NCI-H226 (cell line): ENCODE measurements at regions not wholly inside any gene's neighbourhood (a gene's known extent, or its start where the extent isn't known, plus 50 kb on each side); places are given as distances from the start of the nearest gene placed in this dataset.
"Not testable (repeated sequence)": the region's sequence is repeated elsewhere in the genome, so short reads cannot be mapped to it uniquely, and the experiment has no call there.

Source experiments
- DNase-seq: peaks from one replicate; pipeline ENCODE4 v3.0.0-alpha.2; 2015

DNA sequence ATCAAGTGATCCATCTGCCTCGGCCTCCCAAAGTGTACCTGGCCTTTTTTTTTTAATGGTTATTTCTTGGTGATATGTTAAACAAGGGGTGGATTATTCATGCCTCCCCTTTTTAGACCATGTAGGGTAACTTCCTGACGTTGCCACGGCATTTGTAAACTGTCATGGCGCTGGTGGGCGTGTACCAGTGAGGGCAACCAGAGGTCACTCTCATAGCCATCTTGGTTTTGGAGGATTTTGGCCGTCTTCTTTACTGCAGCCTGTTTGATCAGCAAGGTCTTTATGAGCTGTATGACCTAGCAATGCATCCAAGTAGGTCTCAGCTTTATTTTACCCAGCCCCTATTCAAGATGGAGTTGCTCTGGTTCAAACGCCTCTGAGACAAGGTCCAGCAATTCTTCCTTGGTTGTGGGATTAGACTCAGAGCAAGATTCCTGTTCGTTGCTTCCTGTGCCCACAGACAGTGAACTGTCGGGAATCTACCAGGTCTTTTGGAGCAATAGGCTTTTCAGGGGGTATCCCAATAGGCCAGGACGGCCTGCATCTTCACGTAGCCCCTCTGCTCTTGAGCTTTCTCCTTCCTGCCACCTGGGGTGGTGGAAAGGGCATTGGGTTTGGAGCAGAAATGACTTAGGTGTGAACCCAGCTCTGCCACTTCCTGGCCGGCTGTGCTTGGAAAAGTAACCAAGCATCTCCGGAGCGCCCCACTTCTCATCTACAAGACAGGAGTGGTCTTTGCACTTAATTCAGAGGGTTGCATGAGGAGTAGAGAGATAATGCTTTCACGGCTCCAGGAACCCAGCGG, 52.9 kb upstream of the SEC14L1 start:
- no peak for DNase-seq

DNA sequence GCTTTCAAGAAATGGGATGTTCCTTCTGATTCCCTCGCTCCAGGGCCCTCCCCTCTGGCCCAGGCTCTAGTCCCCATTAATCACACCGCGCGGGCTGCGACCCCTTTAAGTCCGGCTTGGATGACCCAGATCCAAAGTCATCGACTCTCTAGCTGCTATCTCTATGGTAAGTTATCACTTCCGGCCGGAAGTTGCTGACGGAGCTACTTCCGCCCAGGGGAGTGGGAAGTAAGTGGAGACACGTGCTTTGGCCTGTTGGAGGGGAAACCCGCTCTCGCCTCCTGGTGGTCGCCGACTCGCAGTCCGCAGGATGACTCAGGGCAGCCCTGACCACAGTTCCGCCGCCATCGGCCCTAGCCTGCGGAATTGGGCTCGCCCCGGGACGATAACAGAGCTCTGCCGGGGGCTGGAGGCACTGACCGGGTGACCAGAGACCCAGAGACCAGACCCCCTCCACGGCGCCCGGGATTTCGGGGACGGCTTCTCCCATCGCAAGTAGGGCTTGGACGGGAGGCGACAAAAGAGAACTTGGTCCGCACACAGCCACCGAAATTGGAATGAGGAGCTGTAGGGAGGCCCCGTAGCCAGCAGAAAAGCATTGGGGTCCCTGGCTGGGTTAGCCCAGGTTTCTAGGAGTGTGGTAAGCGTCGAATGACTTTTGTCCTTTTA, 52.2 kb upstream of the SEC14L1 start:
- peak; percentile 97 for DNase-seq

DNA sequence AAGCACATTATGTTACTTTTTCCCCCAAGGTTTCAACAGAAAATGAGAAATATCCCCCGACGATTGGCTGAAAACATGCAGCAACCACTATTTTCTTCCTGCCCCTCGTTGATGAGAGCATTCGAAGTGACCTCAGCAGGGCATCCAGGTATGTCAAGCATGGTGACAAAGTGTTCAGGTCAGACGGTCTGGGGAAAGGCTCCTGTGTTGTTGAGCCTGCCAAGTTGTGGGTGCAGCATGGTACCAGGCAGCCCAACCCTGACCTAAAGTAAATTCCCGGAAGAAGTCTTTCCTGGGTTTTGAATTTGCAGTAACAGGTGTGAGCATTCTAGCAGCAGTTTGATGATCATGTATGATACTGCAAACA, 51.7 kb upstream of the SEC14L1 start:
- DNase-seq = no peak

DNA sequence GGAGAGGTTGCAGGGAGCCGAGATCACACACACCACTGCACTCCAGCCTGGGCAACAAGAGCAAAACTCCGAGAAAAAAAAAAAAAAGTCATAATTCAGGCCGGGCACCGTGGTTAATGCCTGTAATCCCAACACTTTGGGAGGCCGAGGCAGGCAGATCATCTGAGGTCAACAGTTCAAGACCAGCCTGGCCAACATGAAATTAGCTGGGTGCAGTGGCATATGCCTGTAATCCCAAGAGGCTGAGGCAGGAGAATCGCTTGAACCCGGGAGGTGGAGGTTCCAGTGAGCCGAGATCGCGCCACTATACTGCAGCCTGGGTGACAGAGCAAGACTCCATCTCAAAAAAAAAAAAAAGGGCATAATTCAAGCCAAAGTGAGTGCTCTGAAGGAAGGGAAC, 50.8 kb upstream of the SEC14L1 start:
- not testable (repeated sequence) for DNase-seq

DNA sequence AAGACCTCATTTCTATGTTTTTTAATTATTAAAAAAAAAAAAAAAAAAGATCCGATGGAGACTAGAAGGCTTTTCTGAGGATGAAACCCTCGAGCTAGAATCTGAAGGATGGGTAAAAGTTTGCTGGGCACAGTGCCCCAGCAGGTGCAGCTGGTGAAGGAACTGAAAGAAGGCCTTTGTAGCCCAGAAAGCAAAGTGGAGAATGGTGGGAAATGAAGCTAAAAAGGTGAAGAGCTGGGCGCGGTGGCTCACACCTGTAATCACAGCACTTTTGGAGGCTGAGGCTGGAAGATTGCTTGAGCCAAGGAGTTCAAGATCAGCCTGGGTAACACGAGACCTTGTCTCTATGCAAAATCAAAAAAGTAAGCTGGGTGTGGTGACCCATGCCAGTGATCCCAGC, 50.3 kb upstream of the SEC14L1 start:
- no peak for DNase-seq
